ENCODE measurements at regions not wholly inside any gene's neighbourhood (a gene's known extent, or its start where the extent isn't known, plus 50 kb on each side); places are given as distances from the start of the nearest gene placed in this dataset.
"Not testable (repeated sequence)": the region's sequence is repeated elsewhere in the genome, so short reads cannot be mapped to it uniquely, and the experiment has no call there.

DNA sequence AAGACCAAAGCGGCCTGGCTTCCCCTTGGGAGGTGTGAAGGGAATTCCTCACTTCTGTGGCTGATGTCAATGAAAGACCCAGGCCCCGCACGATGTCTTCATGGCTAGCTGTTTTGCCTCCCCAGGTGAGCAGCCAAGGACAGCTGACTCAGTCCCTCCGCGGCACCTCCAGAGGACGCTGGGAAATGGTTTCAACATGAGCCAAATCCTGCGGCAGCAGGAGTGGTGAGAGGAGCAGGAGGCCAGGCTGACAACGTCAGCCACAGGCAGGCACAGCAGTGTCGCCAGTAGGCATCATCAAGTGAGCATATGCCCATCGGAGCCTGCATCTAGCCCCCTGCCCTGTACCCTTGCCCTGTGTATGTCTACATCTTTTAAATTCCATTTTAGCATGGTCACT is 156.4 kb upstream of the RAB6C start:
- TF ChIP-seq, protein P1, sequence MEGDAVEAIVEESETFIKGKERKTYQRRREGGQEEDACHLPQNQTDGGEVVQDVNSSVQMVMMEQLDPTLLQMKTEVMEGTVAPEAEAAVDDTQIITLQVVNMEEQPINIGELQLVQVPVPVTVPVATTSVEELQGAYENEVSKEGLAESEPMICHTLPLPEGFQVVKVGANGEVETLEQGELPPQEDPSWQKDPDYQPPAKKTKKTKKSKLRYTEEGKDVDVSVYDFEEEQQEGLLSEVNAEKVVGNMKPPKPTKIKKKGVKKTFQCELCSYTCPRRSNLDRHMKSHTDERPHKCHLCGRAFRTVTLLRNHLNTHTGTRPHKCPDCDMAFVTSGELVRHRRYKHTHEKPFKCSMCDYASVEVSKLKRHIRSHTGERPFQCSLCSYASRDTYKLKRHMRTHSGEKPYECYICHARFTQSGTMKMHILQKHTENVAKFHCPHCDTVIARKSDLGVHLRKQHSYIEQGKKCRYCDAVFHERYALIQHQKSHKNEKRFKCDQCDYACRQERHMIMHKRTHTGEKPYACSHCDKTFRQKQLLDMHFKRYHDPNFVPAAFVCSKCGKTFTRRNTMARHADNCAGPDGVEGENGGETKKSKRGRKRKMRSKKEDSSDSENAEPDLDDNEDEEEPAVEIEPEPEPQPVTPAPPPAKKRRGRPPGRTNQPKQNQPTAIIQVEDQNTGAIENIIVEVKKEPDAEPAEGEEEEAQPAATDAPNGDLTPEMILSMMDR (IDR thresholded peaks at IDR 0.05; ENCODE audit: low read depth, low read length), result no peak
- no peak overlapping the region for H3K4me3 ChIP-seq (replicated peaks in 1 of 2; ENCODE audit: low read depth in 2 of 2, low read length in 2 of 2)
- no peak for DNase-seq (ENCODE audit: low read depth in 2 of 2)

DNA sequence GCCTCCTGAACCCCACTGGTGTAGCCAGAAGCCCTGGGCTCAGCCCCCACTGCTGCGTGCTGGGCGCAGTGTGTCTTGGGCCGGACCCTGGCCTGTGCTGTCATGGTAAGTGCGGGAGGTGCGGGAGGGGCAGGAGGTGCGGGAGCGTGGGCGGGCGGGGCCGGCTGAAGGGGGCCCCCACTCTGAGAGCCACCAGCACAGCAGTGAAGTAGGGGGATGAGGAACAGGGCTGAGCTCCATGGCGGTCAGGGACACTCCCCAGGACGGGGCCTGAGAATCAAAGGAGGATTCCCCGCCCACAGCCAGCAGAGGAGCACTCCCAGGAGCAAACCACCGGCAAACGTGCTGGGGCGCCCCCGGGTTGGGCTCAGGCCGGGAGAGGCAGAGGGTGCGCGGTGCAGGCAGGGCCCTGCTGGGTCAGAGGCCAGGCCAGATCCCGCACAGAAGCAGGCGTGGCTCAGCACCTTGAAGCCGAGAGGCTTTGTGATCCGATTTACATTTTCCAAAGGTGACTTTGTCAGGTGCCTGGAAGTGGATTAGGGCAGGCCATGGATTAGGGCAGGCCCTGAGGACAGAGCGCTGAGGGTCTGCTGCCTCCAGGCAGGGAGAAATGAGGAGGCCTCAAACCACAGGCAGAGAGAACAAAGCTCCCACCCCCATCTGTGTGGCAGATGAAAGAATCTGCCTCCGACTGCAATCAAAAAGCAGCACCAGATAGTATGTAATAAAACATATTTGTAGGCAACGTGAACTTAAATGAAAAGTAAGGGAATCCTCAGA is 152.0 kb upstream of the RAB6C start:
- no peak for DNase-seq (ENCODE audit: low read depth in 2 of 2)
- H3K4me3 ChIP-seq (replicated peaks in 1 of 2; ENCODE audit: low read depth in 2 of 2, low read length in 2 of 2), result no peak overlapping the region
- TF ChIP-seq, protein P1 (IDR thresholded peaks at IDR 0.05; ENCODE audit: low read depth, low read length), result no peak

DNA sequence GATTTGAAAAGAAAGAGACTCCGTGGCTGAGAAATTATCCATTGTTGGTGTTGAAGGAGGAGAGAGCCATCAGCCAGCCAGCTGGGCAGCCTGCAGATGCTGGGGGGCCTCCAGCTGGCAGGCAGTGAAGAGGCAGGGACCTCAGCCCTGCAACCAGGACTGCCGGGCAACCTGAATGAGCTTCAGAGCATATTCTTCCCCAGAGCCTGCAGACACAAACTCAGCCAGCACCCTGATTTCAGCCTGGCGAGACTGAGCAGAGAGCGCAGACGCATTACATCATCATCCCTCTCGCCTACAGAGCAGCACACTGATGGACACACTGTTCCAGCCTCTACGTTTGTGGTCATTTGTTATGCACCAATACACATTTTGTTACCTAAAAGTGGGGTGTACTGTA is 150.7 kb upstream of the RAB6C start:
- H3K4me3 ChIP-seq (replicated peaks in 1 of 2; ENCODE audit: low read depth in 2 of 2, low read length in 2 of 2), result no peak overlapping the region
- TF ChIP-seq, protein P1 (IDR thresholded peaks at IDR 0.05; ENCODE audit: low read depth, low read length), result no peak
- no peak for DNase-seq (ENCODE audit: low read depth in 2 of 2)

- TF ChIP-seq, protein P1 (IDR thresholded peaks at IDR 0.05; ENCODE audit: low read depth, low read length), result no peak
- no peak overlapping the region for H3K4me3 ChIP-seq (replicated peaks in 1 of 2; ENCODE audit: low read depth in 2 of 2, low read length in 2 of 2)
- no peak for DNase-seq (ENCODE audit: low read depth in 2 of 2)
Measured at GRCh38 chr2:129829588-129829987, 149.9 kb upstream of the RAB6C start.

- TF ChIP-seq, protein P1 (IDR thresholded peaks at IDR 0.05; ENCODE audit: low read depth, low read length), result no peak
- DNase-seq (ENCODE audit: low read depth in 2 of 2), result no peak
- H3K4me3 ChIP-seq (replicated peaks in 1 of 2; ENCODE audit: low read depth in 2 of 2, low read length in 2 of 2), result no peak overlapping the region
Measured at GRCh38 chr2:129831018-129831417, 148.4 kb upstream of the RAB6C start.

- DNase-seq (ENCODE audit: low read depth in 2 of 2); H3K4me3 ChIP-seq (replicated peaks in 1 of 2; ENCODE audit: low read depth in 2 of 2, low read length in 2 of 2): not testable (repeated sequence)
Measured at GRCh38 chr2:129833465-129833864, 146.0 kb upstream of the RAB6C start.

DNA sequence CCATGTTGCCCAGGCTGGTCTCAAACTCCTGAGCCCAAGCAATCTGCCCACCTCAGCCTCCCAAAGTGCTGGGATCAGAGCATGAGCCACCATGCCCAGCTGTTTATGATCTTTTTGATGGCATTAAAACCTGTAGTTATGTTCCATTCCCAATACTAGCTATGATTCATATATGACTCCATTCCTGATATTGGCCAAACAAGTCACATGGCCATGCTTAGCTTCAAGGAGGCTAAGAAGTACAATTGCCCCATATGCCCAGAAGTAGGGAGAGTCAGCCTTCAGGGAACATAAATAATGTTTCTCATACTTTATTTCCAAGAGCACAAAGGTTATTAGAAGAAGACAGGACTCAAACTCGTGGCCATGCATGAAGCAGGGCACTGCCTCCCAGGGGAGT is 132.4 kb upstream of the RAB6C start:
- H3K4me3 ChIP-seq (replicated peaks in 1 of 2; ENCODE audit: low read depth in 2 of 2, low read length in 2 of 2), result no peak overlapping the region
- peak in 1 of 2 donors; percentile 5 for DNase-seq (ENCODE audit: low read depth in 2 of 2)
- TF ChIP-seq, protein P1 (IDR thresholded peaks at IDR 0.05; ENCODE audit: low read depth, low read length), result no peak
